DOHH2 (cell line): ENCODE measurements at regions not wholly inside any gene's neighbourhood (a gene's known extent, or its start where the extent isn't known, plus 50 kb on each side); places are given as distances from the start of the nearest gene placed in this dataset.

ENCODE experiments used
- EZH2phosphoT487 ChIP-seq: fragments of 200-600 bp; sonication (generic); IDR thresholded peaks from 2 replicates; pipeline ENCODE4 v1.6.1; 2017; ENCODE audit warnings: borderline replicate concordance, mild to moderate bottlenecking, antibody characterized with exemption, low read length, moderate library complexity, mixed read lengths
- TF ChIP-seq, protein P1 (sequence below): fragments of 200-600 bp; sonication (generic); IDR thresholded peaks from one replicate; pipeline ENCODE4 v1.5.1; 2014; ENCODE audit warnings: antibody characterized with exemption, mild to moderate bottlenecking, low read depth, low read length; ENCODE audit not compliant: poor library complexity, severe bottlenecking

DNA sequence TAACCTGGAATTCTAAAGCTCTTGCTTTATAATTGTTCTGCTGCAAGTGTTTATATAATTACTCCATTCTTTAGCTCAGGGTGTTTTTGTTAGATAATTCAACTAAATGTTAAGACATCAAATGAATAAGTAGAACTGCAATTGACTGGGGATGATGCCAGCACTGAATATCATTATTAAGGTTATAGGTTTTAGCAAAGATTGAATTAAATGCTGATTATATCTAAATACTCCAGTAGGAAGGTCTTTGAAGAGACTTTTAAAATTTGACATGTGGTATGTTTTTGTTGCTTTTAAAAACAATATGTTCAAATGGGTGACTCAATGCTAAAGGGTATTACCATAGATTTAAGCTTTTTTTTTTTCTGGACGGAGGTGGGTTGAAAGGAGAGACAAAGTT, 170.1 kb upstream of the THUMPD2 start:
- TF ChIP-seq, protein P1, sequence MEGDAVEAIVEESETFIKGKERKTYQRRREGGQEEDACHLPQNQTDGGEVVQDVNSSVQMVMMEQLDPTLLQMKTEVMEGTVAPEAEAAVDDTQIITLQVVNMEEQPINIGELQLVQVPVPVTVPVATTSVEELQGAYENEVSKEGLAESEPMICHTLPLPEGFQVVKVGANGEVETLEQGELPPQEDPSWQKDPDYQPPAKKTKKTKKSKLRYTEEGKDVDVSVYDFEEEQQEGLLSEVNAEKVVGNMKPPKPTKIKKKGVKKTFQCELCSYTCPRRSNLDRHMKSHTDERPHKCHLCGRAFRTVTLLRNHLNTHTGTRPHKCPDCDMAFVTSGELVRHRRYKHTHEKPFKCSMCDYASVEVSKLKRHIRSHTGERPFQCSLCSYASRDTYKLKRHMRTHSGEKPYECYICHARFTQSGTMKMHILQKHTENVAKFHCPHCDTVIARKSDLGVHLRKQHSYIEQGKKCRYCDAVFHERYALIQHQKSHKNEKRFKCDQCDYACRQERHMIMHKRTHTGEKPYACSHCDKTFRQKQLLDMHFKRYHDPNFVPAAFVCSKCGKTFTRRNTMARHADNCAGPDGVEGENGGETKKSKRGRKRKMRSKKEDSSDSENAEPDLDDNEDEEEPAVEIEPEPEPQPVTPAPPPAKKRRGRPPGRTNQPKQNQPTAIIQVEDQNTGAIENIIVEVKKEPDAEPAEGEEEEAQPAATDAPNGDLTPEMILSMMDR, result no peak
- no peak for TF ChIP-seq EZH2phosphoT487
